ENCODE measurements at regions not wholly inside any gene's neighbourhood (a gene's known extent, or its start where the extent isn't known, plus 50 kb on each side); places are given as distances from the start of the nearest gene placed in this dataset.

DNA sequence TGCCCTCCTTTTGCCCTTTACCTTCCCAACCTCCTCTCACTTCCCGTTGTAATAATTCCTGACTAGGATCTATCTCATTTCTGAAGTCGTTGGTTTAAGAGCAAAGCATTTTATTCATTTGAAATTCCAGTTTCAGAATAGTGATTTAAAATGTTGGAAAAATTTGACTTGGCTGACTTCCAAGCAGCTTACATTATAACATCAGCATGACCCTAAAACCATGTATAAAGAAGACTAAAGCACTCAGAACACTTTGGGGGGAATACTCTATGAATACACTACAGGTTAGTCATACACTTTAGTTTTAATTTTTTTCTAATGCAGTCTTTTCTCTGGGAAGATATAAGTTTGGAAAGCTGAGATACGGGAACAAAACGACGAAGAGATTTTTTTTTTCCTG is 161.1 kb downstream of the BTG1 start:
- no peak for TF ChIP-seq POLR2AphosphoS5 (IDR thresholded peaks at IDR 0.05; ENCODE audit: low read depth, low read length)
- no peak for TF ChIP-seq POLR2A (IDR thresholded peaks at IDR 0.05; ENCODE audit: low read depth, low read length)
- TF ChIP-seq SPI1 (IDR thresholded peaks at IDR 0.05; ENCODE audit: low read depth, low read length): no peak
- TF ChIP-seq PAX5 (IDR thresholded peaks at IDR 0.05; ENCODE audit: insufficient read depth, low read length, severe bottlenecking): no peak

All from GM12891 (cell line).